WERI-Rb-1 (cell line): ENCODE measurements at regions not wholly inside any gene's neighbourhood (a gene's known extent, or its start where the extent isn't known, plus 50 kb on each side); places are given as distances from the start of the nearest gene placed in this dataset.

Experiments
- DNase-seq: peaks from one replicate; pipeline ENCODE4 v3.0.0-alpha.2; 2020
- H3K27ac ChIP-seq: fragments of 250-450 bp; sonication (Bioruptor Pico); 2 replicates; pipeline ENCODE4 v1.5.1; 2020; ENCODE audit warnings: mild to moderate bottlenecking, moderate library complexity
- H3K27me3 ChIP-seq: fragments of 250-450 bp; sonication (Bioruptor Pico); 2 replicates; pipeline ENCODE4 v1.5.1; 2021; ENCODE audit warnings: mild to moderate bottlenecking, low read depth, moderate library complexity; ENCODE audit not compliant: insufficient read depth, severe bottlenecking
- H3K36me3 ChIP-seq: fragments of 250-450 bp; sonication (Bioruptor Pico); 2 replicates; pipeline ENCODE4 v1.5.1; 2020; ENCODE audit warnings: mild to moderate bottlenecking, moderate library complexity
- H3K4me3 ChIP-seq: 2 replicates; pipeline ENCODE4 v1.5.1; 2011; ENCODE audit warnings: low read depth, mild to moderate bottlenecking, control low read depth, low read length
- H3K9me3 ChIP-seq: fragments of 250-450 bp; sonication (Bioruptor Pico); 2 replicates; pipeline ENCODE4 v1.5.1; 2021; ENCODE audit warnings: mild to moderate bottlenecking, moderate library complexity; ENCODE audit not compliant: severe bottlenecking
- CTCF ChIP-seq: IDR thresholded peaks from 2 replicates; pipeline ENCODE4 v1.5.1; 2011; ENCODE audit warnings: low read depth, mild to moderate bottlenecking, control low read depth, inconsistent platforms, low read length

- Histone ChIP-seq H3K36me3 (no peaks in the 10 kb centered on the region), H3K4me3 (no peak overlapping the region)
- no peak for TF ChIP-seq CTCF
These were observed 775.4 kb downstream of the KCNJ18 start for GRCh38 chr17:22467720-22468119.

GRCh38 chr17:22469101-22469880 lies 777.0 kb downstream of the KCNJ18 start:
- no peak for DNase-seq
- Histone ChIP-seq H3K4me3 (no peak overlapping the region), H3K27me3 (peaks cover 5% of the 10 kb centered on the region), H3K27ac (no peak overlapping the region), H3K9me3 (no peaks in the 10 kb centered on the region), H3K36me3 (no peaks in the 10 kb centered on the region)
- TF ChIP-seq CTCF: no peak

More at GRCh38 chr17:22467720-22468119, 775.4 kb downstream of the KCNJ18 start:
- H3K9me3 ChIP-seq: no peaks in the 10 kb centered on the region
- no peak overlapping the region for H3K27ac ChIP-seq
- DNase-seq: no peak
- peaks cover 13% of the 10 kb centered on the region for H3K27me3 ChIP-seq

DNA sequence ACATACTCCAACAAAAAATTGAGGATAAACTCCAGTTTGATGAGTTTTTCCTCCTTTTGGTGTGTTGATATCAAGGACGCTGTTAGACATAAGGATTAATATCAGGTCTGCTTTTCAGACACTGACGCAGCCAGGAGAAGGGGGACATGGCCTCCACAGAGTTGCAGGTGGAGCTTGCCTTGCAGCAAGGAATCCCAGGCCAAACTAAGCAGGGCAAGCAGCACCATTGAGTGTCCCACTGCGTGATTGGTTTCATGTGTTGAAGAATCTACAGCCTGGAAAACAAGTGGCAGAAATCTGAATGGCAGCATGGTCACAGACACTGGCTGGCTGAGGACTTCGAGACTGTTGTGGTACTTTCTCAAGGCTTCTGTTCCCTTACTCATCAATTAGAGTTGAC lies 777.6 kb downstream of the KCNJ18 start:
- Histone ChIP-seq H3K27ac (no peak overlapping the region), H3K36me3 (no peaks in the 10 kb centered on the region), H3K27me3 (peaks cover 5% of the 10 kb centered on the region), H3K4me3 (no peak overlapping the region), H3K9me3 (no peaks in the 10 kb centered on the region)
- DNase-seq: no peak
- TF ChIP-seq CTCF: no peak

DNA sequence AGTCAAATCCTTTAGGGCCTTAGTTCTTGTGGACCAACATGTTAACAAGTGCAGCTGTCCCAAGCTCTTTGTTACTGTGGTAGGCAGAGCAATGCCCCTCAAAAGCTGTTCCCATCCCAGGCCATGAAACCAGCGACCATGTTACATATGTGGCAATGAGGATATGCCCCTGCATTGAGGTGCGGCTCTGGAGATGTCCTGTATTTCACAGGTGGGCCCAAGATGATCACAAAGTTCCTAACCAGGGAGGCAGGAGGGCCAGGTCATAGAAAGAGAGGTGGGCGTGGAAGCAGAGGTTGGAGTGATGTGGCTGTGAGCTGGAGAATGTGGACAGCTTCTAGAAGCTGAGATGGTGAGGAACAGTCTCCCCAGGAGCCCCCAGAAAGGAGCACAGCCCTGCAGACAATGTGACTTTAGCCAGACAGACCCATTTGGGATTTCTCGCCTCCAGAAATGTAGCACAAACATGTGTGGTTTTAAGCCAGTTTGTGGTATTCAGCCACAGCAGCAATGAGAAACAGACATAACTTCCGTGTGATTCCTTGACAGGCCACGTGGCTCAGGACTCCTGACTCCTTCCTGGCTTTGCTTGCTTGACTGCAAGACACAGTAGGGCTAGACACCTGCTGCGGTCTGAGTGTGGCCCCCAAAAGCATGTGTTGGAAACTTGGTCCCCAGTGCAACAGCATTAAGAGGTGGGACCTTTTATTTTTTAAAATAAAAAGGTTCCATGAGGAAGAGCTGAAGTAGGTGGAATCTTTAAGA lies 778.3 kb downstream of the KCNJ18 start:
- H3K4me3 ChIP-seq: no peak overlapping the region
- H3K36me3 ChIP-seq: no peaks in the 10 kb centered on the region
- no peak for DNase-seq
- H3K27me3 ChIP-seq: peaks cover 3% of the 10 kb centered on the region
- no peak for TF ChIP-seq CTCF
- no peak overlapping the region for H3K27ac ChIP-seq
- H3K9me3 ChIP-seq: no peaks in the 10 kb centered on the region

DNA sequence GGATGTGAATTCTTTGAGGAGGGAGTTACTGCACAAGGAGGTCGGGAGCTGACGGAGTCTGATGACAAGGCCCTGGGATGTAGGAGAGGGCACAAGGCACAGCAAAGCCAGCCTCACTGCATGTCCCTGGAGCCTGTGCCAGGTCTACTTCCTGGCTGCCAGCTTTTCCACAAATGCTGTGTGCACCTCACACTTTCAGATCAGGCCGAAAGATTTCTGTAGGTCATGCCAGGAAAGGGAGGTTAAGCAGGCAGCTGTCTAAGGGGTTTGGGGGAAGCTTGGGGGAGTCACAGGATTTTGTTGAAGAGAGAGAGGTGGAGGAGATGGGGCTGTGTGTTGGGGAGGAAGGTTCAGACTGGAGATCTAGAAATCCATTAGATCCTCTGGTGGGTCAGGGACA lies 792.5 kb downstream of the KCNJ18 start:
- H3K36me3 ChIP-seq: no peaks in the 10 kb centered on the region
- H3K4me3 ChIP-seq: no peak overlapping the region
- DNase-seq: no peak
- TF ChIP-seq CTCF: no peak
- H3K27ac ChIP-seq: no peak overlapping the region
- H3K27me3 ChIP-seq: peaks cover 10% of the 10 kb centered on the region
- H3K9me3 ChIP-seq: no peaks in the 10 kb centered on the region
